ENCODE measurements at regions not wholly inside any gene's neighbourhood (a gene's known extent, or its start where the extent isn't known, plus 50 kb on each side); places are given as distances from the start of the nearest gene placed in this dataset.

- FAIRE-seq (no peak), DNase-seq (ENCODE audit: low spot score) (no peak)
These were observed 219.6 kb upstream of the ZPLD1 start for GRCh38 chr3:102215166-102215565.

DNA sequence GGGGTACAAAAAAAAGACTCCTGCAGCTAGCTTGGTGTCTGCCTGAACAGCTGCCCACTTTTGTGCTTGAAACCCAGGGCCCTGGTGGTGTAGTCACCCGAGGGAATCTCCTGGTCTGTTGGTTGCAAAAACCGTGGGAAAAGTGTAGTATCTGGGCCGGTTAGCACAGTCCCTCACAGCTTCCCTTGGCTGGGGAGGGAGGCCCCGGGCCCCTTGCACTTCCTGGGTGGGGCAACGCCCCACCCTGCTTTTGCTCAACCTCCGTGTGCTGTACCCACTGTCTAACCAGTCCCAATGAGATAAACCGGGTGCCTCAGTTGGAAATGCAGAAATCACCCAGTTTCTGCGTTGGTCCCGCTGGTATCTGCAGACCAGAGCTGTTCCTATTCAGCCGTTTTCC, 211.7 kb upstream of the ZPLD1 start:
- DNase-seq (ENCODE audit: low spot score) (no peak), FAIRE-seq (no peak)

GRCh38 chr3:102224171-102224570, 210.6 kb upstream of the ZPLD1 start:
- FAIRE-seq: no peak
- DNase-seq (ENCODE audit: low spot score): peak; percentile 45

GRCh38 chr3:102225005-102225404, 209.8 kb upstream of the ZPLD1 start:
- FAIRE-seq (no peak), DNase-seq (ENCODE audit: low spot score) (no peak)

DNA sequence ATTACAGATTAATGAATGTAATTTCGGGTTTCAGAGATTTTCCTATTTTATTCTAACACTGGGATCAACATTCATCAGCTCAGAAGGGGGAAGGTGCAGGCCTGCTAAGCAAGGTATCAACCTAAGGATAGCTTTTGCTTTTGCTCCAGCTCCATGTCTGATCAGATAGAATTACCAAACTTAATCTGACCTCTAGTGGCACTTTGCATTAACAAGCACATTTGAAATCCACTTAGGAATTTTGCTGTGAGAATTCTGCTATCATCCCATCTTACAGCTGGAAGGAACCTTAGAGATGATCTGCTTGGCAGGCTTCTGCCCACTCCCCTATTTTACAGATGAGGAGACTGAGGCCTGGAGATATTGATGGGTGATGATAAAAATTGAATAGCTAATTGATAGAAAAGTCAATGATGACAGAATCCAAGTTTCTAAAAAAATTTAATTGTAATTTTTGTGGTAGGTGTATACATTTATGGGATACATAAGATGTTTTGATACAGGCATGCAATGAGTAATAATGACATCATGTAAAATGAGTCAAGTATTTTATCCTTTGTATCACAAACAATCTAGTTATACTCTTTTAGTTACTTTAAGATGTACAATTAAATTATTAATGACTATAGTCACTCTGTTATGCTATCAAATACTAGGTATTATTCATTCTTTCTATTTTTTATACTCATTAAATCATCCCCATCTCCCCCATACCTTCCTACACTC, 209.2 kb upstream of the ZPLD1 start:
- DNase-seq (ENCODE audit: low spot score) (peak; percentile 83), FAIRE-seq (peak; percentile 85)

DNA sequence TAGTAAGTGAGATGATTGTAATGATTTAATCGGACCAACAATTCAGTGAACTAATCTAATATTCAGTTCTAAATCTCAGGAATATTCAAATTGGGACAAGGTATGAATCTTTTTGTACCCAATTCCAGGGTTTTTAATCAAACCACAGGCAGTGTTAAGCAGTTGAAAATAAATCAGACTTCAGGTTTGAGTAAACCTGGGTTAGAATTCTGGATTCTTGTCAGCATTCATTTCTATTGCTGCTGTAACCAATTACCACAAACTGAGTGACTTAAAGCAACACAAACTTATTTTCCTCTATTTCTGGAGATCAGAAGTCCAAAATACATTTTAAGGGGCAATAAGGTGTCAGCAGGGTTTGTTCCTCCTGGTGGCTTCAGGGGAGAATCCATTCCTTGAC, 208.4 kb upstream of the ZPLD1 start:
- DNase-seq (ENCODE audit: low spot score): no peak
- FAIRE-seq: no peak

DNA sequence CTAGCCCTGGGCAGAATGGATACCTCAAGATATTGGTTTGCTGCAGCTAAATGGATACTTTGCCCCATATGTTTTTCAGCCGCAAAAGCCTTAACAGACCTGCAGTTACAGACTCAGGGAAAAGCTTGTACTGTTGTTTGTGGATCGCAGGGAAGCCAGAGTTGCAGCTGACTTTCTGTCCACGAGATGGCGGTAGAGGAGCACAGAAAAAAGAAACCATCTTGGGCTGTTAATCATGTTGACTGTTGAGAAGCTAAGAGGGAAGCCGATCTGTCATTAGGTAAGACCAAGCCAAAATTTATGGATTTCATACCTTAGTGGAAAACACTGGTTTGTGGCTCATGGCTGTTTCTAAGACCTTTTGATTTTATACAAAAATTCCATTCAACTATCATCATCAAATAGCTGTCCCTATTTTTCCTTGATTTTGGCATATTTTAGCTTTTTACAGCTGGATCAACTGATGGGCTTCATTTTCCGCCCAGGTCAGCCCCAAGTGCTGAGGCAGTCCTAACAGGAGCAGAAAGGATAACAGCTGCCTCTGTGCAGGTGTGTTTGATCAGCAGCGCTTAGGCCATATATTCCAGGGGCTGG, 205.7 kb upstream of the ZPLD1 start:
- FAIRE-seq (peak; percentile 59), DNase-seq (ENCODE audit: low spot score) (peak; percentile 65)

- no peak for DNase-seq (ENCODE audit: low spot score)
- no peak for FAIRE-seq
These were observed 204.8 kb upstream of the ZPLD1 start for GRCh38 chr3:102230057-102230456.

GRCh38 chr3:102233881-102234280, 200.9 kb upstream of the ZPLD1 start:
- FAIRE-seq (no peak), DNase-seq (ENCODE audit: low spot score) (no peak)

- DNase-seq (ENCODE audit: low spot score): peak; percentile 40
These were observed 199.1 kb upstream of the ZPLD1 start for GRCh38 chr3:102235679-102236078.

DNA sequence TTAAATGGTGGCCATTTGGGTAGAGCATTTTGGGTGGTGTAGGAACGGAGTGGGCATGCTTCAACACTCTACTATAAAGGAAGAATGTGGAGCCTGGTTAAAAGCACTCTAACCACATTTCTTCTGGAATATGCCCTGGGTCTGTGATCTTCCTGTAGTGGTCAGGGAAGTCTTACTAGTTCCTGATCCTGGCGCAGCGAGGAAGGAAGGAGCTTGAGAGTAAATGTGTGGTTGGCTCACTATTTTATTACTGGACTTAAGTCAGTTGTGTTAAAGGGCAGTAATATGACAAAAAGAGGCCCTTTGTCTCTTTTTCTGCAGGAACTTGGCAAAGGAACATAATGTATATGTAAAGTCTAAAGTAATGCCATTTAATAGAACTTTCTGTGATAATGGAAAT, 197.6 kb upstream of the ZPLD1 start:
- no peak for FAIRE-seq
- DNase-seq (ENCODE audit: low spot score): no peak

More at GRCh38 chr3:102235679-102236078, 199.1 kb upstream of the ZPLD1 start:
- peak; percentile 71 for FAIRE-seq

DNA sequence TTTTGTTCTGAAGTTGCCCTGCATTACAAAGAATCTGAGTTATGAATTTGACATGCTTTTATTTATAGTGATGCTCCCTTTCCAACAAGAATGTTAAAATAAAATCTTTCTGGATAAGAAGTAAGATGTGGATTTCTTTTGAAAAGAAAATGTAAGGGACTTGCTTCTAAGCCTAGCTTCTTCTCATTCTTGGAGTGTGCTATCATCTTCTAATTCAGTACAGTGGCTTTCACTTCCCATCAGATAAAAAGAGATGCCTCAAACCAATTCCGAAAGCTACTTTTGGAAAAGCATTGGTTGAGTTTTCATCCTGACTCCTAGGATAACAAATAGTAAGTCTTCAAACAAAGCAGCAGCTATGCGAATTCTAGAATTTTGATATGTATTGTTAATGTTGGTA, 197.0 kb upstream of the ZPLD1 start:
- no peak for FAIRE-seq
- DNase-seq (ENCODE audit: low spot score): no peak

DNA sequence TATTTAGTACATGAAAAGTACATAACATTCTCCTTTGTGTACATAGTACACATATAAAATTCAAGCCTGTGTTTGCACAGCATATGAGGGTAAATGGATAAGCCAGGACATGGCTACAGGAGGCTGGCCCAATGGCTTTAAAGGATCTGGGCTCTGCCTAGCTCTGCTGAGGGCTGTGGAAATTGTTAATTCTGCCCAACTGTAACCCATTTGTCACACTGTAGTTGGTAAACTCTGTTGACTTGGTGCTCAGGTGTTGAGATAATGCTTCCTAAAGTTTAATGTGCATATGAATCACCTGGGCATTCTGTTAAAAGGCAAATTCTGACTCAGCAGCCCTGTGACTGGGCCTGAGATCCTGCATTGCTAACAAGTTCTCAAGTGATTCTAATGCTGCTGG, 196.5 kb upstream of the ZPLD1 start:
- FAIRE-seq (no peak), DNase-seq (ENCODE audit: low spot score) (no peak)

DNA sequence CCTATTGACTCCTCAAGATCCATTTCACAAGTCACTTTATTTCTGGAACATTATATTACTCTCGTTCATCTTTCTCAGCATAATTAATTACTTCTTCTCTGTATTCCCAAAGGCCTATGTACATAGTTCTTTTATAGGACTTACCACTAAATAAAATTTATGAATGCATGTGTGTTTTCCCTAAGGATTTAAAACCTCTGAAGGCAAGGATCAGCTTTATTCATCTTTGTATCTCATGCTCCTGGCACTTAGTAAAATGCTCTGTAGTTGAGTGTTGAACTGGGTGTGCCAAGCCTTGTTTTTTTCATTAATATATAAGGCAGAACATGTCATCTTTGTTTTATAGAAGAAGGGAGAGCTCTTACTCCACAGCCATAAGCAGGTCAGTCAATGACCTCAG, 194.1 kb upstream of the ZPLD1 start:
- DNase-seq (ENCODE audit: low spot score) (no peak), FAIRE-seq (no peak)

DNA sequence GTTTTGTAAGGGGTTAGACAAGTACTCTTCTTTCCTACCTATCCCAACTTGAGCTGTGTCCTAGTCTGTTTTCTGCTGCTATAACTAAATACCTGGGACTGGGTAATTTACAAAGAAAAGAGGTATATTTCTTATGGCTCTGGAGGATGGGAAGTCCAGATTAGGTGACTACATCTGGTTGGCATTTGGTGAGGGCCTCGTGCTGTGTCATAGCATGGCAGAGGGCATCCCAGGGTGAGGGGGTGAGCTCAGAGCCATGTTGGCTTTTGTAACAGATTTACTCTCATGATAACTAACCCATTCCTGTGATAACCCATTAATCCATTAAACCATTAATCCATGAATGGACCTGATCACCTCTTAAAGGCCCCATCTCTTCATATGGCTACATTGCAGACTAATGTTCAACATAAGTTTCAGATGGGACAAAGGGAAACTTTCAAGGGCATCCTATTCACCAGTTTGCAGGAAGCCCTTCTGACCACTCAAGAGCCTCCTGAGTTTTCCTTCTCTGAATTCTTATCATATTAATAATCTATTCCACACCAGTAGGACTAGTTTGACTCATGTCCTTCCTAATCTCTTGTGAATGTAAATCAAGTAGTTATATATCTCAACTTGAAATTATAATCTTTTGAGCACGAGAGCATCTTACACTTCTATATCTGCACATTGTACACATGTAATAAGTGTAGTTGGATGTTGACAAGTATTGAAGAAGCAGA, 185.7 kb upstream of the ZPLD1 start:
- no peak for DNase-seq (ENCODE audit: low spot score)
- no peak for FAIRE-seq

DNA sequence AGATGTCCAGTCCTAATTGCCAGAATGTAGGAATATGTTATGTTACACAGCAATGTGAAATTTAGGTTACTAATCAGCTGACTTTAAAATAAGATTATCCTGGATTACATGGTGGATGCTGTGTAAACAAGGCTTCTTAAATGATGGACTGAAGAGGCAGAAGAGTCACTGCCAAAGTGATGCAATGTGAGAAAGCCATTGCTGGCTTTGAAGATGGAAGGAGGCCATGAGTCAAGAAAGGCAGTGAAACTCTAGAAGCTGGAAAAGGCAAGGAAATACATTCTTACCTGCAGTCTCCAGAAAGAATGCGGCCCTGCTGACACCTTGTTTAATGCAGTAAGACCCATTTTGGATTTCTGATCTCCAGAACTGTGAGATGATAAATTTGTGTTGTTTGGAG, 179.1 kb upstream of the ZPLD1 start:
- FAIRE-seq (no peak), DNase-seq (ENCODE audit: low spot score) (no peak)

GRCh38 chr3:102258666-102259227, 176.1 kb upstream of the ZPLD1 start:
- no peak for FAIRE-seq

DNA sequence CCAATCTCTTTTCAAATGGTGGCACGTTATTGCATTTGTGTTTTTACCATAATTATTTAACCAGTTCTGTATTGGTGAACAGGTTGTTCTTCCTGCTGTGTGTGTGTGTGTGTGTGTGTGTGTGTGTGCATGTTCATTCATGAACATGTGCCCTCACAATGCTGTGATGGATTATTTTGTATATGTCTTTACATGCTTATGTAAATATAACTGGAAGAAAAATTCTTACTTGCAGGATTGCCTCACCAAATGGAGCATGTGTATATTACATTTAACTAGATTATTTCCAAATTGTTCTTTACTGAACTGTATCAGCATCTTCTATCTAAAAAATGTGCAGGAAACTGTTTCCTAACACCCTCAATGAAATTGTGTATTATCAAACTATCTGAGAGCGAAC, 175.2 kb upstream of the ZPLD1 start:
- FAIRE-seq (no peak), DNase-seq (ENCODE audit: low spot score) (no peak)

More at GRCh38 chr3:102258666-102259227, 176.1 kb upstream of the ZPLD1 start:
- DNase-seq (ENCODE audit: low spot score): no peak

DNA sequence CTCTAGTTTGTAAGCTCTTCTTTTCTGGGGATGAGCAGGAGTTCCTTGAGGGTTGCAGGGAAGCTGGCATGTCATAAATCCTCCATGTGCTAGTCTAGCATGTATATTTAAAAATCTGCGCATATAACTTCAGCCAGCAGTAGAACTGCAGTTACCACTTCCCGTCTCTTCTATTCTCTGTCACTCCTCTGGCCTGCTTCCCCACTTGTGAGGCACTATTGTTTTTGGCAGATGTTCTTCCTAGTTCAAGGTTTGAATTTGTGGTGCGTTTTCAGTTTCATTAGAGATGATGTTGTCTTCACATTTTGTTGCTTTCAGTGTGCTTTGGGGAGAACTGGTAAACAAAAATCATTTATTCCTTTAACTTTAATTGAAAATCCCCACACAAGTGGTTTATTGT, 169.1 kb upstream of the ZPLD1 start:
- FAIRE-seq (no peak), DNase-seq (ENCODE audit: low spot score) (no peak)

GRCh38 chr3:102269406-102269805, 165.4 kb upstream of the ZPLD1 start:
- DNase-seq (ENCODE audit: low spot score) (no peak), FAIRE-seq (no peak)

- no peak for DNase-seq (ENCODE audit: low spot score)
- FAIRE-seq: no peak
These were observed 144.6 kb upstream of the ZPLD1 start for GRCh38 chr3:102290241-102290640.

DNA sequence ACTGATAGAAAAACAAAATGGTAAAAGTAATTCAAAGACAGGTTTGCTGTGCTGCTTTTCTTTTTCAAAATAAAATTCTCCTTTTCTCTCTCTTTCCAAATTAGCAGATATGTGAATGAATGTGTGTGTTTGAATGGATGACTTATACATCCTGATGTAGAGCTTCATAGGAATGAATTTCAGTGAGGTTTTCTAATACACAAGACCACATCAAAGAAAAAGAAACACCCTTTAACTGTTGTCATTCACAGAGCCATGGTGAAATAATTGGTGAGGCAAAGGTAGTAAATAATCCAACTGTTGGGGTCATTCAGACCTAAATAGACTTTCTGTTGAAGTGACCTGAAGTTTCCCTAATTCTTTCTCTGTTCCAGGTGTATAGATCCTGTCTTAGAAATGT, 139.1 kb upstream of the ZPLD1 start:
- DNase-seq (ENCODE audit: low spot score) (no peak), FAIRE-seq (no peak)
